ENCODE measurements at regions not wholly inside any gene's neighbourhood (a gene's known extent, or its start where the extent isn't known, plus 50 kb on each side); places are given as distances from the start of the nearest gene placed in this dataset.

GRCh38 chr12:67077617-67078016 is 191.5 kb upstream of the CAND1 start:
- H3K36me3 Mint-ChIP-seq (ENCODE audit: low read depth): no peaks in the 10 kb centered on the region
- TF ChIP-seq CTCF (IDR thresholded peaks at IDR 0.05): no peak
- CTCF ChIA-PET: no interaction called here

GRCh38 chr12:67078957-67079356 is 190.2 kb upstream of the CAND1 start:
- H3K4me3 Mint-ChIP-seq: no peak overlapping the region
- H3K27me3 Mint-ChIP-seq: peaks cover 18% of the 10 kb centered on the region
- H3K4me1 Mint-ChIP-seq (ENCODE audit: low read depth): no peaks in the 10 kb centered on the region
- ATAC-seq (ENCODE audit: poor library complexity) (no peak), DNase-seq (no peak)
- H3K36me3 Mint-ChIP-seq (ENCODE audit: low read depth): no peaks in the 10 kb centered on the region
- H3K27ac Mint-ChIP-seq: no peak overlapping the region
- TF ChIP-seq CTCF (IDR thresholded peaks at IDR 0.05): no peak
- no peaks in the 10 kb centered on the region for H3K36me3 ChIP-seq (ENCODE audit: insufficient read depth, low read length)
- ChIA-PET POLR2A (interaction anchor here (1.0 to 1.3 kb wide), 2 partner anchors 10 to 190 kb away, joined by 3 read pairs; partner anchors contain the start of gene CAND1), CTCF (no interaction called here)
- H3K27ac ChIP-seq (ENCODE audit: low read depth in 1 of 2, low read length in 2 of 2): no peak overlapping the region
- H3K9me3 Mint-ChIP-seq: no peaks in the 10 kb centered on the region
- no peak overlapping the region for H3K4me3 ChIP-seq (ENCODE audit: low read length)
- intact Hi-C loops (cut with DNase I, micrococcal nuclease): loop anchor here in 1 of 2 experiments (10.0 kb wide), 1 partner anchor 186 kb away; the partner anchor contains the start of gene CAND1
- H3K9me3 ChIP-seq (ENCODE audit: control insufficient read depth in 1 of 2, insufficient read depth in 1 of 2, low read length in 2 of 2): no peaks in the 10 kb centered on the region
- H3K4me1 ChIP-seq (ENCODE audit: insufficient read depth, low read length): no peaks in the 10 kb centered on the region
- peaks cover 0 to 11% of the 10 kb centered on the region in 2 experiments for H3K27me3 ChIP-seq (ENCODE audit: control insufficient read depth in 1 of 2, insufficient read depth in 2 of 2, low read length in 2 of 2)

More at GRCh38 chr12:67077617-67078016, 191.5 kb upstream of the CAND1 start:
- H3K27me3 ChIP-seq (ENCODE audit: control insufficient read depth in 1 of 2, insufficient read depth in 2 of 2, low read length in 2 of 2): peaks cover 0 to 5% of the 10 kb centered on the region in 2 experiments
- no peak overlapping the region for H3K27ac ChIP-seq (ENCODE audit: low read depth in 1 of 2, low read length in 2 of 2)
- ATAC-seq (ENCODE audit: poor library complexity) (no peak), DNase-seq (no peak)
- POLR2A ChIA-PET: no interaction called here
- H3K9me3 ChIP-seq (ENCODE audit: control insufficient read depth in 1 of 2, insufficient read depth in 1 of 2, low read length in 2 of 2): no peaks in the 10 kb centered on the region
- H3K9me3 Mint-ChIP-seq: no peaks in the 10 kb centered on the region
- H3K4me1 ChIP-seq (ENCODE audit: insufficient read depth, low read length): no peaks in the 10 kb centered on the region
- H3K36me3 ChIP-seq (ENCODE audit: insufficient read depth, low read length): no peaks in the 10 kb centered on the region
- intact Hi-C loops (cut with DNase I, micrococcal nuclease): loop anchor here in 1 of 2 experiments (10.0 kb wide), 1 partner anchor 187 kb away; the partner anchor contains the start of gene CAND1
- H3K27me3 Mint-ChIP-seq: peaks cover 11% of the 10 kb centered on the region
- H3K4me3 ChIP-seq (ENCODE audit: low read length): no peak overlapping the region
- no peaks in the 10 kb centered on the region for H3K4me1 Mint-ChIP-seq (ENCODE audit: low read depth)
- H3K27ac Mint-ChIP-seq: no peak overlapping the region
- H3K4me3 Mint-ChIP-seq: no peak overlapping the region

DNA sequence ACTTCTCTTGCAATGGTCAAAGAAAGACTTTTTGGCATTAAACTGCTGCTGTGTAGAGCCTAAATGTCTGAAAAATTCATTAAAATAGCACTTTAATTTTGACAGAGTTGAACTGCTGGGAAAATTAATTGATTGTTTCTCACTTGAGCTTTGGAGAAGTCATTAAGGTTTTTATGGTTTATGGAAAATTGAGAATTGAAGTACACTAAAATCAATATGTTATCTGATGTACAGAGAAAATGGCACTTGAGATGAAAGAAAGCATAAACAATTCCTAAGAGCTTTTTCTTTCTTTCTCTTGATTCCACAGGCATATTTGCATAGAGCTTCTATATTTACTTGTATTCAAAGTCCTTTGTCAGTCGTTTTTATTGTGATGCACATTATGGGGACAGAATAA is 188.5 kb upstream of the CAND1 start:
- intact Hi-C loops (cut with DNase I, micrococcal nuclease): no loop called here
- Mint-ChIP-seq H3K4me3 (no peak overlapping the region), H3K36me3 (ENCODE audit: low read depth) (no peaks in the 10 kb centered on the region), H3K27me3 (peaks cover 25% of the 10 kb centered on the region), H3K27ac (no peak overlapping the region), H3K4me1 (ENCODE audit: low read depth) (no peaks in the 10 kb centered on the region), H3K9me3 (no peaks in the 10 kb centered on the region)
- ChIA-PET CTCF (no interaction called here), POLR2A (no interaction called here)
- DNase-seq (no peak), ATAC-seq (ENCODE audit: poor library complexity) (no peak)
- H3K27me3 ChIP-seq (ENCODE audit: control insufficient read depth in 1 of 2, insufficient read depth in 2 of 2, low read length in 2 of 2): peaks cover 0 to 10% of the 10 kb centered on the region in 2 experiments
- H3K4me3 ChIP-seq (ENCODE audit: low read length): no peak overlapping the region
- TF ChIP-seq CTCF (IDR thresholded peaks at IDR 0.05): no peak
- no peak overlapping the region for H3K27ac ChIP-seq (ENCODE audit: low read depth in 1 of 2, low read length in 2 of 2)
- H3K4me1 ChIP-seq (ENCODE audit: insufficient read depth, low read length): no peaks in the 10 kb centered on the region
- no peaks in the 10 kb centered on the region for H3K36me3 ChIP-seq (ENCODE audit: insufficient read depth, low read length)
- H3K9me3 ChIP-seq (ENCODE audit: control insufficient read depth in 1 of 2, insufficient read depth in 1 of 2, low read length in 2 of 2): no peaks in the 10 kb centered on the region
